ENCODE measurements at regions not wholly inside any gene's neighbourhood (a gene's known extent, or its start where the extent isn't known, plus 50 kb on each side); places are given as distances from the start of the nearest gene placed in this dataset.

- TF ChIP-seq YY1 (IDR thresholded peaks at IDR 0.05; ENCODE audit: low read depth) (no peak), ZBTB7A (IDR thresholded peaks at IDR 0.05; ENCODE audit: low read depth) (no peak)
Measured at GRCh38 chr6:2507521-2508037, 243.1 kb downstream of the MYLK4 start.
